Epithelial cell of proximal tubule (primary cell): ENCODE measurements at regions not wholly inside any gene's neighbourhood (a gene's known extent, or its start where the extent isn't known, plus 50 kb on each side); places are given as distances from the start of the nearest gene placed in this dataset.
A peak's percentile ranks its signal among the peaks of the same experiment; 100 is the strongest.

Experiments used
- DNase-seq: peaks from one replicate; pipeline ENCODE4 v3.0.0-alpha.2; 2011; ENCODE audit warnings: low read depth
- H3K4me3 ChIP-seq: 2 replicates; pipeline ENCODE4 v1.5.1; 2011; ENCODE audit warnings: low read depth, mild to moderate bottlenecking, low read length
- CTCF ChIP-seq: conservative IDR thresholded peaks from 2 replicates; pipeline ENCODE4 v1.5.1; 2012; ENCODE audit warnings: low read depth, mild to moderate bottlenecking, low read length

- DNase-seq = no peak
- H3K4me3 ChIP-seq = no peak overlapping the region
- no peak for TF ChIP-seq CTCF
Measured at GRCh38 chr7:46833197-46833596, 748.7 kb downstream of the TNS3 start.

- no peak for DNase-seq
- TF ChIP-seq CTCF = no peak
- no peak overlapping the region for H3K4me3 ChIP-seq
Measured at GRCh38 chr7:46832136-46832535, 749.8 kb downstream of the TNS3 start.

GRCh38 chr7:46819819-46820218 lies 762.1 kb downstream of the TNS3 start:
- no peak overlapping the region for H3K4me3 ChIP-seq
- no peak for TF ChIP-seq CTCF
- DNase-seq = no peak

- TF ChIP-seq CTCF = no peak
- no peak for DNase-seq
- H3K4me3 ChIP-seq = no peak overlapping the region
Measured at GRCh38 chr7:46814516-46815250, 767.2 kb downstream of the TNS3 start.

GRCh38 chr7:46812101-46812675 lies 769.7 kb downstream of the TNS3 start:
- no peak for TF ChIP-seq CTCF
- DNase-seq = no peak
- no peak overlapping the region for H3K4me3 ChIP-seq

GRCh38 chr7:46811529-46811928 lies 770.4 kb downstream of the TNS3 start:
- peak; percentile 37 for DNase-seq
- no peak for TF ChIP-seq CTCF
- no peak overlapping the region for H3K4me3 ChIP-seq

GRCh38 chr7:46810986-46811385 lies 770.9 kb downstream of the TNS3 start:
- TF ChIP-seq CTCF = no peak
- no peak for DNase-seq
- H3K4me3 ChIP-seq = no peak overlapping the region
